AG10803 (cell line): ENCODE measurements at regions not wholly inside any gene's neighbourhood (a gene's known extent, or its start where the extent isn't known, plus 50 kb on each side); places are given as distances from the start of the nearest gene placed in this dataset.
A peak's percentile ranks its signal among the peaks of the same experiment; 100 is the strongest.

Experiments
- DNase-seq: peaks from one replicate; pipeline ENCODE4 v3.0.0; 2010; ENCODE audit warnings: low read depth
- H3K4me3 ChIP-seq: 2 replicates; pipeline ENCODE4 v1.5.1; 2011; ENCODE audit warnings: mild to moderate bottlenecking, low read length, control low read depth
- TF ChIP-seq, protein P1 (sequence below): conservative IDR thresholded peaks from 2 replicates; pipeline ENCODE4 v1.5.1; 2011; ENCODE audit warnings: mild to moderate bottlenecking, low read length, control low read depth, inconsistent platforms

GRCh38 chr9:79120533-79120932, 451.2 kb upstream of the TLE4 start:
- H3K4me3 ChIP-seq: no peak overlapping the region
- DNase-seq: no peak
- TF ChIP-seq, protein P1, sequence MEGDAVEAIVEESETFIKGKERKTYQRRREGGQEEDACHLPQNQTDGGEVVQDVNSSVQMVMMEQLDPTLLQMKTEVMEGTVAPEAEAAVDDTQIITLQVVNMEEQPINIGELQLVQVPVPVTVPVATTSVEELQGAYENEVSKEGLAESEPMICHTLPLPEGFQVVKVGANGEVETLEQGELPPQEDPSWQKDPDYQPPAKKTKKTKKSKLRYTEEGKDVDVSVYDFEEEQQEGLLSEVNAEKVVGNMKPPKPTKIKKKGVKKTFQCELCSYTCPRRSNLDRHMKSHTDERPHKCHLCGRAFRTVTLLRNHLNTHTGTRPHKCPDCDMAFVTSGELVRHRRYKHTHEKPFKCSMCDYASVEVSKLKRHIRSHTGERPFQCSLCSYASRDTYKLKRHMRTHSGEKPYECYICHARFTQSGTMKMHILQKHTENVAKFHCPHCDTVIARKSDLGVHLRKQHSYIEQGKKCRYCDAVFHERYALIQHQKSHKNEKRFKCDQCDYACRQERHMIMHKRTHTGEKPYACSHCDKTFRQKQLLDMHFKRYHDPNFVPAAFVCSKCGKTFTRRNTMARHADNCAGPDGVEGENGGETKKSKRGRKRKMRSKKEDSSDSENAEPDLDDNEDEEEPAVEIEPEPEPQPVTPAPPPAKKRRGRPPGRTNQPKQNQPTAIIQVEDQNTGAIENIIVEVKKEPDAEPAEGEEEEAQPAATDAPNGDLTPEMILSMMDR: no peak

DNA sequence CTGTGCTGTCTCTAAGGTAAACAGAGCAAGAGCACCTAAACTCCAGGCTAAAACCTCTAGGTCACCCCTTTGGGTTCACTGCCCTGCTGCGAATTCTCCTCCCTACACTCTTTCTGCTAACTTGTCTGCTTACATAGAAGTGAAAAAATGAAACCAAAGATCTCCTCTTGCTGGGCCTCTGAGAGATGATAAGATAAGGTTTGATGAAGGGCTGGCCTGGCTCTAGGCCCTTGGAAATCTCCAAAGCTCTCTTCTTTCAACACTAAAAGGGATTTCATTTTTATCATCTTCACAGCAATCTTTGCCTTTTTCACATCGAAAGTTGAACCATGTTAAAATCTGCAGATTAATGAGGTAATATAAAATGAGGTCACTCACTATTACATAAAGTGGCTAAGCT, 450.8 kb upstream of the TLE4 start:
- H3K4me3 ChIP-seq: no peak overlapping the region
- DNase-seq: no peak
- TF ChIP-seq, protein P1: no peak

DNA sequence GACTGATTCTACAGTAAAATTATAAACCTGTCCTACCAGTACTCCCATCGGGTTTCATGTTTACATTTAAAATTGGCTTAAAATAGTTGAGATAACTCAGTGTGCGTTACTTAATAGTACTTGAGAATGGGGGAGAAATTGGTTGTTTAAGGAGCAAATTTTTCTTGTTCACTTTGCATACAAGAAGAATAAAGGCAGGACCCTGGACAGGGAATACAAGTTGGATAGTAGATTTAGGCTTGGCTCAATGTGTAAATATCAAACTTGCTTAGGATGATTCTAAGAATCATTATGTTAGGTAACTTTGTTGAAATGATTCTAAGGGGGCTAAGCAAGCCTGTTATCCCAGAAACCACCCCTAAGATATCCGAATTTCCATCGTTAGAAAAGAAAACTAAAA, 448.4 kb upstream of the TLE4 start:
- no peak for DNase-seq
- TF ChIP-seq, protein P1: no peak

DNA sequence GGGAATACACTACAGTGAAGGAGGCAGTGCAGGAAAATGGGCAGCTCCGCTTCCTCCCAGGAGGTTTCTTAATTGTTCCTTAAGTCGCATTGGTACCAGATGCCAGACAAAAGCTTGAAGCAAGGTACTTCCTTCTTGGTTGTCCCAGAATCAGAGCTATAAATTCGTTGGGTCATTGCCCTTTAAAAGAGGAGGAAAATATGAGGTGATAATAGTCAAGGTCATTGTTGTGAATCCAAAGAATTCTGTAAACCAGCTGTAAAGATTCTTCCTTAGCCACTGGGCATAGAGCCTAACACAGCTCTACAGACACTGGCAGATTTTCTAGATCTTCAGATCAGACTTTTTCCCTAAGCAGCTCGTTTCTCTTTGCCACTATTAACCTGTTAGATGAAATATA, 444.1 kb upstream of the TLE4 start:
- TF ChIP-seq, protein P1: no peak
- peak; percentile 71 for DNase-seq
- no peak overlapping the region for H3K4me3 ChIP-seq

More for the DNA sequence above, 448.4 kb upstream of the TLE4 start:
- no peak overlapping the region for H3K4me3 ChIP-seq

- TF ChIP-seq, protein P1: peak; percentile 97
- H3K4me3 ChIP-seq: no peak overlapping the region
- DNase-seq: peak; percentile 61
Observed at GRCh38 chr9:79129865-79130480, 441.8 kb upstream of the TLE4 start.

DNA sequence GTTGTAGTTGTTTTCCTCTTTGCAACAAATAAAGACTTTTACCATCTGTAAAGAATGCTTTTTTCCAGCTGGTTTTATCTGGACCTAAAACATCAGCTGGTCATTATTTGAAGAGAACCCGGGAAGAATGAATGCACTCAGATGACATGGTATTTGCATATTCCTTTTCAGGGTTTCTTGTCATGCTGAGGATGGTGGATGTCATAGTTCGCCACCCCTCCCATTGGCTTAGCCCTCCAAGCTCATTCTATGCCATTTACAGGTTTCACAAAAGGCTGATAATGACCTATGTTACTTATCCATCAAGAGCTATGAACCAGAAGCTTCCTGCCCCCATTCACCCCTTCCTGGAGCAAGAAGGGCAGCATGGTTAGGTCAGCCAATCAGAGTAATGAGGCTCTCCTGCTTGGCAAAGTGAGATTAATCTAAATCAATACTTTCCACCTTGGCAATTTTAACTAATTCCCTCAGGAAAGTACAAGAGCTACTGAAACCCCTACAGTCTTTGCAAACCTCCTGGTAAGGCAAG, 440.5 kb upstream of the TLE4 start:
- H3K4me3 ChIP-seq: no peak overlapping the region
- no peak for DNase-seq
- TF ChIP-seq, protein P1: no peak

DNA sequence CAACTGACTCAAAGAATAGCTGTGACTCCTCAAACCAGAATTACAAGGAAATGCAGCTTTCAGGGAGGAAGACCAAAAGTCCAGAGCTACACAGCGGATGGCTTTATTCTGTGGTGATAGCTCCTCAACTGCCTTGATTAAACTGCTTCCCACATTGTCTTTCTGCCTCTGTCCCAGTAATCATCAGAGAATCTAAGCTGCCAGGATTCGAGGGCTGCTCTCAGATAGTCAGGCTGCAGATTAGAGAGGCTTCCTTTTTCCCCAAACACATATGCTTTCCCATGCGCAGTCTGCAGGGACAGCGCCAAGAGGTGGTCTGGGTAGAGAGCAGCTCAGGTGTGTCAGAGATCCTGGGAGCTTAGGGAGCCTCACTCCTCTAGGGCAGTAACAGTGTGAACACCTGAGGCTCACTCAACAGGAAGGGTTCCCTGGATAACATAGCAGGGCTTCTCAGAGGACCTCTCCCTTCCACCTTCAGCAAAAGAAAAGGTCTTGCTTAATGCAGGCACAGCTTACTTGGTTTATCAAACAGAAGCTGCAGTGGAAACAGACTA, 439.9 kb upstream of the TLE4 start:
- TF ChIP-seq, protein P1: no peak
- no peak for DNase-seq

More for the DNA sequence above, 439.9 kb upstream of the TLE4 start:
- no peak overlapping the region for H3K4me3 ChIP-seq
